ACC112 (cell line): ENCODE measurements at regions not wholly inside any gene's neighbourhood (a gene's known extent, or its start where the extent isn't known, plus 50 kb on each side); places are given as distances from the start of the nearest gene placed in this dataset.
A peak's percentile ranks its signal among the peaks of the same experiment; 100 is the strongest.

Experiments
- H2AFZ ChIP-seq: fragments of 200-600 bp; sonication (generic); one replicate; pipeline ENCODE4 v1.6.0; 2017; ENCODE audit warnings: antibody characterized with exemption, low read length; ENCODE audit not compliant: unreplicated experiment
- H3K27ac ChIP-seq: fragments of 200-600 bp; sonication (generic); 2 replicates; pipeline ENCODE4 v1.5.1; 2014; ENCODE audit warnings: low read depth, mild to moderate bottlenecking, antibody characterized with exemption, low read length, moderate library complexity
- H3K27me3 ChIP-seq: fragments of 200-600 bp; sonication (generic); 2 replicates; pipeline ENCODE4 v1.6.1; 2014; ENCODE audit warnings: mild to moderate bottlenecking, antibody characterized with exemption, low read length, moderate library complexity, mixed read lengths; ENCODE audit not compliant: insufficient read depth
- H3K36me3 ChIP-seq: fragments of 200-600 bp; sonication (generic); 2 replicates; pipeline ENCODE4 v1.6.1; 2016; ENCODE audit warnings: mild to moderate bottlenecking, antibody characterized with exemption, low read length, moderate library complexity, mixed read lengths; ENCODE audit not compliant: insufficient read depth
- H3K4me1 ChIP-seq: fragments of 200-600 bp; sonication (generic); one replicate; pipeline ENCODE4 v1.6.1; 2016; ENCODE audit warnings: low read length, mixed read lengths; ENCODE audit not compliant: insufficient read depth, unreplicated experiment, control insufficient read depth
- H3K4me3 ChIP-seq: fragments of 200-600 bp; sonication (generic); 2 replicates; pipeline ENCODE4 v1.5.1; 2014; ENCODE audit warnings: mild to moderate bottlenecking, low read depth, low read length
- H3K79me2 ChIP-seq: fragments of 200-600 bp; sonication (generic); one replicate; pipeline ENCODE4 v1.6.0; 2016; ENCODE audit warnings: low read length; ENCODE audit not compliant: control insufficient read depth, unreplicated experiment, insufficient read depth

DNA sequence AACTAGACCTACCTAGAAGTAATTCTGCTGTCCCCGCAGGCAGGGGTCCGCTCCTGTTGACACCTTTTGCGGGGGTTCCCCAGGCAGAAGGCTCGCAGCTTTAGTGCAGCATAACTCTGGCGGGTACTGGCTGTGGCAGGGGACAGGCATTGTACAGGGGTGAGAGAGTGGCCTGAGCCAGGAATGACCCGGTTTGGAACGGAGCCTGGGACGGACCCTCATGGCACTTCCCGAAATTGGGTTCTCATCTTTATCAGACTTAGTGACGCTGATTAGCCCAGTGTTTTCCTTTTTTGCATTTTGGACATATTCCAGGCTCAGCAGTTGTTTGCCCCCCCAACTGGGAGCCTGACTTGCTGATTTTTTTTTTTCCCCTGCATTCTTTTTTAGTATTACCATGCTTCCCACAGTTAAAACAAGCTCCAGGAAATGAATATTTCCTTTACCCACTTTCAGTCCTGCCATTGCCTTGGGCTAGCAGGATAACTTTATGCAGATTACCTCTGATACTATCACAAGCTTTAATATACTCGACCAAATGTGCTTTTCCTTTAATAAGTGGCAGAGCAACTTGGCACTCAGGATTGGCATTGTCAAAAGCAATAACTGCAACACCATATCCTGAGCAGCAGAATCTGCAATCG is 55.8 kb upstream of the WDR1 start:
- Histone ChIP-seq H3K36me3 (no peaks in the 10 kb centered on the region), H3K79me2 (no peaks in the 10 kb centered on the region), H3K4me3 (no peak overlapping the region), H3K27me3 (no peaks in the 10 kb centered on the region), H2AFZ (no peak overlapping the region), H3K27ac (0 out of 2 replicates have a peak overlapping the region, but pooled peaks have one; percentile 21), H3K4me1 (peaks cover 3% of the 10 kb centered on the region)

GRCh38 chr4:10171055-10171454 is 54.5 kb upstream of the WDR1 start:
- Histone ChIP-seq H3K79me2 (no peaks in the 10 kb centered on the region), H3K27me3 (no peaks in the 10 kb centered on the region), H3K4me1 (peaks cover 3% of the 10 kb centered on the region), H3K4me3 (no peak overlapping the region), H3K27ac (no peak overlapping the region), H3K36me3 (no peaks in the 10 kb centered on the region), H2AFZ (no peak overlapping the region)

- H2AFZ ChIP-seq = no peak overlapping the region
- no peak overlapping the region for H3K4me3 ChIP-seq
- no peak overlapping the region for H3K27ac ChIP-seq
- H3K27me3 ChIP-seq = no peaks in the 10 kb centered on the region
- no peaks in the 10 kb centered on the region for H3K79me2 ChIP-seq
- H3K4me1 ChIP-seq = peaks cover 3% of the 10 kb centered on the region
- H3K36me3 ChIP-seq = no peaks in the 10 kb centered on the region
These were observed 53.3 kb upstream of the WDR1 start for GRCh38 chr4:10169839-10170387.

GRCh38 chr4:10168151-10168550 is 51.6 kb upstream of the WDR1 start:
- no peak overlapping the region for H3K4me3 ChIP-seq
- H3K36me3 ChIP-seq = no peaks in the 10 kb centered on the region
- H2AFZ ChIP-seq = no peak overlapping the region
- H3K27ac ChIP-seq = no peak overlapping the region
- no peaks in the 10 kb centered on the region for H3K79me2 ChIP-seq
- H3K27me3 ChIP-seq = no peaks in the 10 kb centered on the region
- H3K4me1 ChIP-seq = peaks cover 3% of the 10 kb centered on the region

GRCh38 chr4:10167201-10167600 is 50.6 kb upstream of the WDR1 start:
- H3K4me3 ChIP-seq = no peak overlapping the region
- H3K27me3 ChIP-seq = no peaks in the 10 kb centered on the region
- no peaks in the 10 kb centered on the region for H3K36me3 ChIP-seq
- no peak overlapping the region for H2AFZ ChIP-seq
- no peak overlapping the region for H3K27ac ChIP-seq
- no peaks in the 10 kb centered on the region for H3K4me1 ChIP-seq
- no peaks in the 10 kb centered on the region for H3K79me2 ChIP-seq
